ENCODE measurements at regions not wholly inside any gene's neighbourhood (a gene's known extent, or its start where the extent isn't known, plus 50 kb on each side); places are given as distances from the start of the nearest gene placed in this dataset.
"Not testable (repeated sequence)": the region's sequence is repeated elsewhere in the genome, so short reads cannot be mapped to it uniquely, and the experiment has no call there.

DNA sequence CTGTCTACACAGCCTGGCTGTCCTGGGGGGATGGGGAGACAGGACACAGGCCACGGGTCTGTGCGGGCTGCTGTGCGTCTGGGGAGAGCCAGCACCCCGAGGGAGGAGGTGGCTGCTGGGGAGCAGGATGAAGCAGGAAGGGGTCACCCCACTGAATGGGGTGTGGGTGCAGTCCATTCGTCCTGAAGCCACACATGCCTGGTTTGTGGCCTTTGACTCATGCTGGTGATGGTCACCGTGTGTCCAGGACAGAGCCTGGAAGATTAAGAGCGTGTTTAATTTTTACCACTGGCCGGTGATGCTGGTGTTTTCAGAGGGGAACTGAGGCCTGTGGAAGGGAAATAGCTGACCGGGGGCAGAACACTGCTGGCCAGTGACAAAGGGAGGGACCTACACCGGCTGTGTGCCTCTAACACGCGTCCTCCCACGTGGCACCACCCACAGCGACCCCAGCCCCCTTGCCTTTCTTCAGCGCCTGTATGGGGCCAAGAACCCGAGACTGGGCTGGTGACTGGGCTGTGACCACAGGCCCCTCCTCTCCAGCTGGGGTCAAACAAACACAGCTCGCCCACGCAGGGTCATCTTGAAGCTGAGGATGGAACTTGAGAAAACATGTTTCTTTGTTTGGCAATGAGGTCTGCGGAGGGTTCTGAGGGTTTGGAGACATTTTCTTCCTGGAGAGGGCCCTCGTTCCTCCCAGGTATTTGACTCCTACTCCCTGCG lies 99.5 kb upstream of the LRPAP1 start:
- DNase-seq, result not testable (repeated sequence)

DNA sequence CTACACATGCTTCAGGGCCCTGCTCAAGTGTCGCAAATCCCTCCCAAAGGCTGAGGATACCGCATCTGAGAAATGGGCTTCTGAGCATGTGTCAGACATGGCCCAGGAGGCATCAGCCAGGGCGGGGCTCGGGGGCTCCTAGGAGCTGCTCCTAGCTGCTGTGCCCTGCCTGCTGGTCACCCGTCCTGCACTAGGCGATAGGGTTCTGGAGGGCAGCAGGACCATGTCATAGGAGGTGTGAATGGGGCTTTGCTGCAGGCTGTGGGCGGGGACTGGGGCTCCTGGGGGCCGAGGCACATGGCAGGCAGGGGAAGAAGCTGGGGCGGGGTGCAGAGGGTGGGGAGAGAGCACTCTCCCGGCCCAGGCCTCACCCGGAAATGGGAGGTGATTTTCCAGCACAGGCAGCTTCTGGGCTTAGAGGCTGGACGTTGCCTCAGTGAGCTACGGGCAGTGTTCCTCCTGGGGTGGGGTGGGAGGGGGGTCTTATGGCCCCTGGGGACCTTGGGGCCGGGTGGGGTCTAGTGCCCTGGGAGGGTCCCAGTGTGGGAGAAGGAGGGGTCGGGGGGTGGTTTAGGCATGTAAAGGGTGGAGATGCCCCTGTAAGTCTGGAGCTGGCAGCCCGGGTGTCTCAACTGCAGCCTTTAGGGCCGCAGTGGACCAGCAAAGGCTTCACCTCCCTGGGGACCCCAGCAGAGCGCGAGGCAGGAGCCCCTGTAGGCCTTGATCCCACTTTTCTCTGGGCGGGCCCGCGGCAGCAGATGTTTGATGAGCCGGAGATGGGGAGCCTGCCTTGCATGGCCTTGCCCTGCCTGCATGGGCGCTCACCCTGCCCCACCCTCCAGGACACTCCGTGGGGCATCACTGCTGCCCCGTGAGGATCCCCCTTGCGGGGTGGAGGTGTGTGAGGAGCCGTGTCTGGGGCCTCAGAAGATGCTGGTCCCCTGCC lies 98.6 kb upstream of the LRPAP1 start:
- no peak for DNase-seq

DNA sequence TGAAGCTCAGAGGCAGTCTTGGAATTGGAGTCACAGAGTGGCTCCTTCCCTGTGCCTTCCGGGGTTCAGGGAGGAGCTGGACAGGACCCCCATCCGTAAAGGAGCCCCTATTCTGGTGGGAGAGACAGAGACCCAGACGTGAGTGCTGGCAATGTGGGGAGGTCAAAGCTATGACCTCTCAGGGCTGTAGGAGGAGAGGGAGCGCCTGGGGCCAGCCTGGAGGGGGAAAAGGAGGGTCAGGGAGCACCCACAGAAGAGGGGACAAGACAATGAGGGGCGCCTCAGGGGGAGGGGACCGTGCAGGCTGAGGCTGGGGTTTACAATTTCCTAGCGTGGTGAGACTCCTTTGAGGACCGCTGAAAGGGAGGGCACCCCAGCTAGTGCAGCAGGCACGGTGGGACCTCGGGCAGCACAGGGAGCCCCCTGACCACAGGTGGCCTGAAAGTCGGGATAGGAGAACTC lies 97.9 kb upstream of the LRPAP1 start:
- no peak for DNase-seq

DNA sequence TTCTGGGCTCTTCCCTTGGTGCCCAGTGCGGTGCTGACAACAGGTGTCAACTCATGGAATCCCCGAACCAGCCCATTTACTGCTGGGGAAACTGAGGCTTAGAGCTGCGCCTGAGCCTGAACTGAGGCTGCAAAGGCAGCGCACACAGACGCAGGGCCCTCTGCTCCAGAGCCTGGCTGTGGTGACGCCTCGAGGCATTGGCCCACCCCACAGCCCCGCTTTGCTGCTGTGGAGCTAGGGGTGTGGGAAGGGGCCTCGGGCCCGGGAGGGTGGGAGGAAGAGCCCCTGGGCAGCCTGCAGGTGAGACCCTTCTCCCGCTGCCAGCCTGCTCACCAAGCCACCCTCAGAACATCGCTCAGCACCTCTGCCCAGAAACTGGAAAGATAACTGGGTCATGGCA lies 97.4 kb upstream of the LRPAP1 start:
- DNase-seq, result no peak

DNA sequence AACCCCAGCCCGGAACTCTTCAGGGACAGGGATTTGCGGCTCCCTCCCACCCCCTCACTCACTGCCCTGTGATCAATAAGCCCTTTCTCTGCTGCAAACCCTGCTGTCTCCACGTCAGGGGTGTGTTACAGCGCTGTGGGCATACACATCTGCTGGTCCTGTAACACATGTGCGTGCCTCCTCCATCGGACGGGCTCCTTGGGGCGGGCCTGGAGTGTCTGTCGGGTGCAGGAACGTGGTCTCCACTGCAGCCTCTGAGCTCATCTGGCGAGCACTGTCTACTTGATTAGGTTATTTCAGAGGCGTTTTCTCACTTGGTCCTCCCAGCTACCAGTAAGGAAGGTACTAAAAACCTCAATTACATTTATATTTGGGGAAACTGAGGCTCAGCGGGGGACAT lies 97.0 kb upstream of the LRPAP1 start:
- not testable (repeated sequence) for DNase-seq

DNA sequence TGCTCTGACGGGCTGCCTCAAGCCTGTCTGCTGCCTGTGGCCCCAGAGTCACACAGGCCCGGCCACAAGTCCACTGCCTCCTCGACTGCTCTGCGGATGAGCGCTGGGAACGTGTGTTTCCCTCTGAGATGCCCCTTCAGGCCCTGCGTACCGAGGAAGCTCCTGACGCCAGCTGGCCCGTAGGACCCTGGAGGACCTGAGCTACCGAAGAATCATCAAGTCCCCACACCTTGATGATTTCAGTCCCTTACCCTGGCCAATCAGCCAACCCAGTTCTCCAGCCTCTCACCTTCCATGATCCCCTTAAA lies 96.6 kb upstream of the LRPAP1 start:
- DNase-seq, result no peak

DNA sequence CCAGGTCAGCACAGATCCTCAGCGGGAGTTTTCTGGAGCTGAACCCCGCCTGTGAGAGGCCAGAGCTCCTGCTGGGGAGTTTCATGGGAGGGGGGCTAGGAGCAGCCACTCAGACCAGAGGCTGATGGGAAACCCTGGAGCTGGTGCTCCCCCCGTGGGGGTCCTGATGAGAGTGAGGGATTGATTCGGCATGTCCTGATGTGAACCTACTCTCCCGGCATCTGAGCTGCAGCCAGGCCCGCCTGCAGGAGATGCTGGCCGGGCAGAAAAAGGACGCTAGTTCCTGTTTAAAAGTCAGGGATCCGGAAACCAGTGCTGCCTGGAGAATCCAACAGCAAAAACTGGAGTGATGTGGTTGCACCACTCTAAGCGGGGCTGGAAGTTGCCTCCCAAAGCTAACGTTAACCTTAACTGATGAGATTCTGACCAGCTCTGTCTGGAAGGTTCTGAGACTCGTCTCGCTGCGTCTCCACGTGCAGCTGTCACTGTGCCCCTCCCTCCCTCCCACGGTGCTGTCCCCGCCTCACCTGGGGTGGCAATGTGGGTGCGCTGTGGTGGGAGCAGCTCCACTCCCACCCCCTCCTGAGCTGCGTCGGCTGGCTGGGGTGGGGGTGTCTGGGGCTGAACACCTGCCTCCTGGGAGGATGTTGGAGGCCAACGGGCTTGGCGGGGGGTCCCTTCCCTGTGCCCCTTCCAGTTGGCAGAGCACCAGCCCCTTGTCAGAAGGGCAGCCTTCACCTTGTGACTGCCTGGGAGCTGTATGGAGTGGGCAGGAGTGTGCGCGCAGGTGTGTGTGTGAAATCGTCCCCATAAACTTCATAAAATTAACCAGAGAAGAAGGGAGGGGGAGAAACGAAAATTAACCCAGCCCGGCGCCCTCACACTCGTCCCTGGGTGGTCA lies 96.0 kb upstream of the LRPAP1 start:
- DNase-seq, result not testable (repeated sequence)

DNA sequence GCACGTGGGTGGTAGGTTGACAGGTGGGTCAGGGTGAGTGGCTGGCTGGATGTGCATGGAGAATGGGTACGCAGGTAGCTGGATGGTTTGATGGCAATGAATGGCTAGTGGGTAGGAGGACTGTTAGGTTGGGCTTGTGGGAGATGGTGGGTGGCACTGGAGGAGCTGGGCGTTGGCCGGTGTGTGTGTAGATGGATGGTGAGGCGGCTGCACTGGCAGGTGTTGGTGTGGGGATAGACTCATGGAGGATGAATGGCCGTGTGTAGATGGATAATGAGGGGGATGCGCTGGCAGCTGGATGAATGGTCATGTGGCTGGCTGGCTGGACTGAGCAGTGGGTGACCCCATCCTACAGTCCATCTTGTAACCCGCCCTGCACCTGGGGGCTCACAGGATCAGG lies 95.2 kb upstream of the LRPAP1 start:
- DNase-seq, result not testable (repeated sequence)

DNA sequence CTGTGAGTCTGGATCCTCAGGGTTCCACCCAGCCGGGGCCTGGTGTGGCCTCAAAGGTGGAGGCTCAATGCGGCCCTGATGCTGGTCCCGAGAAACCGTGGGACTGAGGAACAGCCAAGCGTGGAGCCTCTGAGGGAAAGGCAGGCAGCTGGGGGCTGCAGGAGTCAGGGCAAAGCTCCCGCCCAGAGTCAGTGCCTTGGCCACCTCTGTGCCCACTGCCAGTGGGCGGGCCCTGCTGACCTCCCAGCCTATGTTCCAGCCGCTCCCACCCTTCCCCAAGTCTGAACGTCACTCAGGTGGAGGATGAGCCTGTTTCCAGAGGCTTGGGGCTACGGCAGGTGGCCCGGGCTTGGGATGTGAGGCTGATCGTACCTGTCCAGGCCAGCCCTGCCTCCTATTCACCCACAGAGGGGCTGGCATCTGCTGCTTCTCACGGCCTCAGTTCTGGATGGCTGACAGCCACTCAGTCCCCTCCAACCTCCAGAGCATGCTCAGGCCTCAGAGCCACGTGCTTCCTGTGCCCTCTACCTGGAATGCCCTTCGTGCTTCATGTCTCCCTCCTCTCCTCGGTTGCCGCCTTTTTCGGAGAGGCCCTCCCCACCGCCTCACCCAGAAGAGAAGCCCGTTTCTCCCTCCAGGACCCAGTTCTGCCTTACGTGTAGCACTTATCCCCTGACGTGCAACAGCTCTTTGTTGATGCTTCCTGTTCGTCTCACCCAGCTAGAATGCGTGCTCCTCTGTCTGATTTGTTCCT lies 94.1 kb upstream of the LRPAP1 start:
- DNase-seq, result not testable (repeated sequence)

DNA sequence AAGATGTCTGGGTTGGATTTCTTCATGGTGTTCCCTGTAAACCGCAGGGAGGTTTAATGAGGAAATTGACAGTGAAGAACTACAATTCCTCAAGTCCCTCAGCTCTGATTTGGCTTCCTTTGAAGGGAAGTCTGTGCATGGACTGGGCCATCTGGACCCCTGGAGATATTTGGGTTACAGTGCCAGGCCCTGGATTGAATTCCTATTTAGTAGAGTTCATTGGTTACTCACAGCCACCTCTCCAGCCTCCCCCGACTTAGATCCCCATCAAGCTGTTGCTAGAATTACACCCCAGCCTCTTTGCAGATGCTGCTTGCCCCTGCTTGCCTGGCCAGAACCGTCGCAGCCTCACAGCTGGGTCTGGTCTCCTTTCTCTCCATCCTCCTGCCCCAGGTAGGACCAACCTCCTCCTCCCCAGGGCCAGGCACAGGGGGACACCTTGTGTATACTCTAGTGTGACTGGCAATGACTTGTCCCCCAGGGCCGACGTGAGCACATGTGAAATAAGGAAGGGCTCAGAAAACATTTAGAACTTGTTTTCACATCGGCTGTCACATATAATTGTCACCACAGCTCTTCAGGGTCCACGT lies 93.2 kb upstream of the LRPAP1 start:
- not testable (repeated sequence) for DNase-seq

DNA sequence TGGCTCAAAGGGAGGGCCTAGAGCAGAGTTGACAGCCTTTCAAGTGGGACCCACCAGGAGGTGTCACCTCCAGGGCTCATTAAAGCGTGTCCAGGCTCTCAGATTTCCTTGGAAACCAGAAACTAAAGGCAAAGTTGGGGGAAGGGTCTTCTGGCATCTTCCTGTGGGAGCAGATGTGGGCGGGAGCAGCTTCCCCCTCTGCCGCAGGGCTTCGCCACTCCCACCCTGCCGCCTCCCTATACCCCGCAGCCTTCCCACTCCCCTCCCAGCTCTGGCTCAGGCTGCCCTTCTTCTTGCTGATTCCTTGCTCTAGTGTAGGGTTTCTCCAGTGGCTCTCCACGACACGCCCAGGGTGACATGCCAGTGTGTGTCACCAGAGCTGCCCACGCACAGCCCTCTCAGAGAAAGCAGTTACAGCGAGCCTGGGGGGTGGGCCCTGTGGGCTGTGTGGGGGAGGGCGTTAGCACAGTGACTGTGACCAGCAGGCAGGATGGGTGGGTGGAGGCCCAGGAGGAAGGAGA lies 91.6 kb upstream of the LRPAP1 start:
- not testable (repeated sequence) for DNase-seq

DNA sequence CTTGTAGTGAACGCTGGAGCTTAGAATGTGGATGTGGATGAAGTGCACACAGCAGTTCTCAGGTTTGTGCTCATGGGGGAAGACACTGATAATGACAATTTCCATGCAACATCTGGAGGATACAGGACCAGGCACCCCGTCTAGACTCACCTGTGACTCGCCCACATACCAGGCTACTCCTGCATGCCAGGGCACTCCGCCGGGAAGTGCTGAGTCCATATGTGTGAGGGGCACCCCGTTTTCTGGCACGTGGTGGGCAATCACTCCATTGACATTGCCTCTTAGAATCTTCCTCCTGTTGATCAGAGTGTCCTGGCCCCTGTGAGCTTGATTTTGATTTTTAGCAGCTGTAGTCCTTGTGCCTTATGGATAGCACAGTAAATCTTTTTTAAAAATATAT lies 90.9 kb upstream of the LRPAP1 start:
- DNase-seq, result no peak

DNA sequence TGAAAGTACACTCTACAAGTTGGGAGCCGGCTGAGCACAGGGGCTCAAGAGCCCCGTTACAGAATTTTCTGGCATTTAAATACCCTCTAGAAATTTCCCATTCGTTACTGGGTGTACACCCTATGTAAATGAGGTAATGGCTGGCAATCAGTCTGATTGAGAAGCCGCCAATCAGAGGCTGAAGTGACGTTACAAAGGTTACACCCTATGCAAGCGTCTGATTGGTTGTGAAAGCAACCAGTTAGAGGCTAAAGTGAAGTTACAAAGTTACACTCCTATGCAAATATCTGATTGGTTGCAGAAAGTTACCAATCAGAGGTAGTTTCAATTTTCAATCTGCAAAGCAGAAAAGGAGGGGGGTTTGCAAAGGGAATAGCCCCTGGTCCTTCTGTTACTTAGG lies 88.1 kb upstream of the LRPAP1 start:
- DNase-seq, result not testable (repeated sequence)

DNA sequence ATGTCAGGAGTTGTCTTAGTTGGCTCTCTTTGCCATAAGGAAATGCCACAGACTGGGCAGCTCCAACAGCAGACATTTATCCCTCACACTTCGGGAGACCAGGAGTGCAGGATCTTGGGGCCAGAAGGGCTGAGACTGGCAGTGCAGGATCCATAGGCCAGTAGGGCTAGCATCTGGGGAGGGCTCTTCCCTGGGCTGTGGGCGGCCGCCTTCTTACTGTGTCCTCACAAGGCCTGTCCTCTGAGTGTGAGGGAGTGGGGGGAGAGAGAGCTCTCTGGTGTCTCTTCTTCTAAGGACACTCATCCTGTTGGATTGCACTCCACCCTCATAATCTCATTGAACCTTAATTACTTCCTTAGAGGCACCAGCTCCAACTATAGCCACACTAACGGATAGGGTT lies 87.5 kb upstream of the LRPAP1 start:
- not testable (repeated sequence) for DNase-seq

DNA sequence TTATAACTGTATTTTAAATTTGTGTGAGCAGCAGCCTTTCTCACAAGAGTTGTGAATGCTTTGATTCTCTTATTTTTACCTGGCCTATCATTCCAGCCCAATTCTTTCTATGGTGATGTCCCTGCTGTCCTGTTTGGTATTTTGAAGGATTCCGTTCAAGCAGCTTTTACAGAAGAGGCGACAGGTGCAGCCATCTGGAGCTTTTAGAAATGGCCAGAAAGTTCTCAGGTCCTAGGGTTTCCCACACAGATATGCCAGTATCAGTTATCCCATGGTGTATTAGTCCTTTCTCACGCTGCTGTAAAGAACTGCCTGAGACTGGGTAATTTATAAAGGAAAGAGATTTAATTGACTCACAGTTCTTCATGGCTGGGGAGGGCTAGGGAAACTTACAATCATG lies 86.1 kb upstream of the LRPAP1 start:
- not testable (repeated sequence) for DNase-seq

DNA sequence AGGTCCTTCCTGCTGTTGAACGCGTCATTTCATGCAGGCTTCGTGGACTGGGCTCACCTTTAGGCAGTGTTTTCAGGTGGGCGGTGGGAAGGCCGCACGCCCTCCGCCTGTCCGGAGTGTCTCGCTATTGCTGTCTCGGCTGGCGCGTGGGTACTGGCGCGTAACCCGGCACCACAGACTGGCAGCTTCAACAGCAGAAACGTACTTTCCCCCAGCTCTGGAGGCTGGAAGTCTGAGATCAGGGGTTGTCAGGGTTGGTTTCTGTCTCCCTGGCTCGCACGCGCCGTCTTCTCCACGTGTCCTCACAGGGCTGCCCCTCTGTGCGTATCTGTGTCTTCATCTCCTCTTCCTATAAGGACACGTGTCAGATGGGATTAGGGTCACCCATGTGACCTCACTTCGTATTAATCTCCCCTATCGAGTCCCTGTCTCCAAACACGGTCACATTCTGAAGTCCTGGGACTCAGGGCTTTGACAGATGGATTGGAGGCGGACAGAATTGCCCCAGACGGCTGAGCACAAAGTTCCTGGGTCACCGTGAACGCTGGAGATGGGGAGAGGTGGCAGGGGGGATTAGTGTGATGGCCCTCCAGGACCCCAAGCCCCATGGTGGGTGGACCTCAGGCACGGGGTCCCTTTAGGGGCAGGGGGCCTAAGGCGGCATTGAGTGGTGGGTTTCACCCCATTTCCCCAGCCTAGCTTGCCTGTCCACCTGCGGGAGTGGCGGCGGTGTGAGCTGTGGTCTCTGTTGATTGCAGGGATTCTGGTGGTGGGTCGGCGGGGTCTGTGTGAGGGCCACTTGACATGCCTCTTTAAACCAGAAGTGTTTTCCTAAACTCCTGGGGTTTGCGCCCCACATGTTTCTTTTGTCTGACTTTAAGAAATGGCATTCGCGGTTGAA lies 83.4 kb upstream of the LRPAP1 start:
- no peak for DNase-seq

DNA sequence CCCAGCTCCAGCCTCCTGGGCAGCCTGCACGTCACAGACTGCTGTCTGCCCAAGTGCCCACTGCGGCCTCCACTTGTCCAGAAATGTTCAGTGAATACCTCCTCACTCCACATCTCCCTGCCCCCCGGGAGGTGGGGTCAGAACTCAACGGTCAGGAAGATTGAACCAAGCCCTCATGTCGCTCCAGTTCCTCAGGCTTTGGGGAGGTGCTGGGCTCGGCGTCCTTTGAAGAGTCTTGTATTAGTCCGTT lies 82.4 kb upstream of the LRPAP1 start:
- no peak for DNase-seq

DNA sequence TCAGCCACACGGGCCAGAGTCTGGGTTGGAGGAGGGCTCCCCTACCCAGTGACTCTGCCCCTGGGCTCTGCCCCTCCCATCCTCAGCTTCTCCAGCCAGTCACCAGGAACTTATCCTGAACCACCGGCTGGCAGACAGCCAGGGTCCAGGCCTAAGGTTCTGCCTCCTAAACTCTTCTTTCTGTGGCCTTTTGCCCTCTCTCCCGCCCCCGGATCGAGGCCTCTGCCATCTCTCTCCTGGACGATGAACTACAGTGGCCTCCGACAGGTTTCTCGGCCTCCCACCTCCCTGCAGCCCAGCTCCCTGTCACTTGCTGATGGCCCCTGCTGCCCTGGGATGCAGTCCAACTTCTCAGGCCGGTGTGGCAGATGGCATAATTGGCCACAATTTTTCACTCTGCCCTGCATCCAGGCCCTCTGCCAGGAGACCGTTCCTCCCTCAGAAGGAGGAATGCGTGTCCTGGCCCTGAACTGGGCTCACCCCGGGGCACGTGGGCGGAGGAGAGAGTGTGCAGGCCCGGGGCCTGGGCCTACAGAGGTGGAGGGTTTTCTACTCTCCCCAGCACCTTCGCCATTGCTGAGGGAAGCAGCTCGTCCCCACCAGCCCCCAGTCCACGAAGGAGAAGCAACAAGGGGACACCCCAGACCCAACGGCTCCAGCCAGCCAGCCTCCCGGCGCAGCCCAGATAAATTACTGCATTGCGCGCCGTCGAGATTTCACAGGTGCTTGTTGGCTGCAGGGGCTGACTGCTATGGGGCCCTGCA lies 81.9 kb upstream of the LRPAP1 start:
- DNase-seq, result no peak

DNA sequence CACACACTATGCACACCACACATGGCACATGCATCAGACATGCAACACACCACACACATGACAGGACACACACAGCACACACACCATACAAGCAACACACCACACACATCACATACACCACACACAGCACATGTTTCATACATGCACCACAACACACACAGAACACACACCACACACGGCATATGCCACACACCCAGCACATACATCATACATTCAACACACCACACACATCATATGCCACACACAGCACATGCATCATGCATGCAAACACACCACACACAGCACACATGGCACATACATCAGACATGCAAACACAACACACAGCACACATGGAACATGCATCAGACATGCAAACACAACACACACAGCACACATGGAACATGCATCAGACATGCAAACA lies 80.7 kb upstream of the LRPAP1 start:
- DNase-seq, result no peak

DNA sequence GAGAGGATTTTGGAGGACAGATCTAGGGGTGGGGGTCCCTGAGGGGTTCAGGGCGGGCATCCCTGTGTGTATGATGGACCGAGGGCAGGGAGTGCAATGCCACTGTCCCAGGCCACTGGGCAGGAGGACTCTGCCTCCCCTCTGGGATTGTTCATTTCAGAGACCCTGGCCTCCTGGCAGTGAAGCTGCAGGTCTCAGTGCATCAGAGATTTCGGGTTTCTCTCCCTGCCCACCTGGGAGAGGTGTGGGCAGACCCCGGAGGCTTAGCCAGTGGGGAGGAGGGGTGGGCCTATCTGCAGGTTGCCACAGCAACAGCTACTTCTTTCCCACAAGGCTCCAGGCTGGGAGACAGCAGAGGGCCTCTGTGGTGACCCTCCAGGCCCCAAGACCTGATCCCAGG lies 80.1 kb upstream of the LRPAP1 start:
- DNase-seq, result no peak
